WTC11 (cell line): ENCODE measurements at regions not wholly inside any gene's neighbourhood (a gene's known extent, or its start where the extent isn't known, plus 50 kb on each side); places are given as distances from the start of the nearest gene placed in this dataset.
A peak's percentile ranks its signal among the peaks of the same experiment; 100 is the strongest.
"Not testable (repeated sequence)": the region's sequence is repeated elsewhere in the genome, so short reads cannot be mapped to it uniquely, and the experiment has no call there.

Experiments
- ATAC-seq: fragments of 200-7000 bp; cut with Tn5 transposase; 2 replicates; pipeline ENCODE4 v1.10.0; 2021; ENCODE audit warnings: mild to moderate bottlenecking, moderate library complexity
- CTCF ChIA-PET: fragments of 300-600 bp; sonication (Branson Sonifier 250); formaldehyde crosslinking; loops from one replicate; lab custom pipeline; 2021; ENCODE audit warnings: antibody characterized with exemption; lab: Charles Lee
- POLR2A ChIA-PET: fragments of 350-600 bp; sonication (Branson Sonifier 250); formaldehyde crosslinking; loops from one replicate; lab custom pipeline; 2021; ENCODE audit warnings: antibody characterized with exemption; lab: Charles Lee
- DNase-seq: peaks from one replicate; pipeline ENCODE4 v3.0.0; 2021; ENCODE audit warnings: low spot score
- H3K27ac Mint-ChIP-seq: 2 replicates; pipeline ENCODE4 v1.8.0; 2021; ENCODE audit warnings: mixed read lengths
- H3K27me3 Mint-ChIP-seq: 2 replicates; pipeline ENCODE4 v1.8.0; 2021; ENCODE audit warnings: low read depth, mild to moderate bottlenecking, moderate library complexity, mixed read lengths
- H3K36me3 Mint-ChIP-seq: 2 replicates; pipeline ENCODE4 v1.8.0; 2021; ENCODE audit warnings: mixed read lengths
- H3K4me1 Mint-ChIP-seq: 2 replicates; pipeline ENCODE4 v1.8.0; 2022; ENCODE audit warnings: mixed read lengths
- H3K4me3 Mint-ChIP-seq: 2 replicates; pipeline ENCODE4 v1.8.0; 2021; ENCODE audit warnings: mild to moderate bottlenecking, moderate library complexity, mixed read lengths
- H3K9me3 Mint-ChIP-seq: 2 replicates; pipeline ENCODE4 v1.8.0; 2021; ENCODE audit warnings: mixed read lengths
- ATF1 ChIP-seq: sonication (generic); formaldehyde crosslinking; IDR thresholded peaks from 2 replicates; pipeline ENCODE4 v1.8.1; 2023; ENCODE audit warnings: mild to moderate bottlenecking, moderate library complexity, missing genetic modification reagents
- ATF2 ChIP-seq: sonication (generic); formaldehyde crosslinking; IDR thresholded peaks from 2 replicates; pipeline ENCODE4 v1.8.1; 2022; ENCODE audit warnings: low read depth, missing genetic modification reagents, borderline replicate concordance
- CREM ChIP-seq: sonication (generic); formaldehyde crosslinking; IDR thresholded peaks from 2 replicates; pipeline ENCODE4 v1.8.1; 2022; ENCODE audit warnings: mild to moderate bottlenecking, missing genetic modification reagents, moderate library complexity
- GRHL2 ChIP-seq: fragments of 250-450 bp; sonication (Bioruptor Pico); IDR thresholded peaks from 2 replicates; pipeline ENCODE4 v1.8.0; 2022; ENCODE audit warnings: mild to moderate bottlenecking, moderate library complexity; ENCODE audit not compliant: insufficient replicate concordance, severe bottlenecking
- HMGA2 ChIP-seq: fragments of 250-450 bp; sonication (Bioruptor Pico); IDR thresholded peaks from 2 replicates; pipeline ENCODE4 v1.4.0; 2021; ENCODE audit warnings: mild to moderate bottlenecking, moderate library complexity
- MXD4 ChIP-seq: fragments of 250-450 bp; sonication (Bioruptor Pico); IDR thresholded peaks from 2 replicates; pipeline ENCODE4 v1.8.0; 2021; ENCODE audit warnings: mild to moderate bottlenecking, moderate library complexity, borderline replicate concordance
- TEAD4 ChIP-seq: sonication (generic); formaldehyde crosslinking; IDR thresholded peaks from 2 replicates; pipeline ENCODE4 v1.8.0; 2022; ENCODE audit warnings: mild to moderate bottlenecking, missing genetic modification reagents
- ZMAT4 ChIP-seq: fragments of 250-450 bp; sonication (Bioruptor Pico); IDR thresholded peaks from 2 replicates; pipeline ENCODE4 v1.9.0; 2021; ENCODE audit warnings: mild to moderate bottlenecking
- ZNF219 ChIP-seq: sonication (generic); formaldehyde crosslinking; IDR thresholded peaks from 2 replicates; pipeline ENCODE4 v1.8.0; 2023; ENCODE audit warnings: missing genetic modification reagents, mild to moderate bottlenecking, borderline replicate concordance
- ZNF317 ChIP-seq: sonication (generic); formaldehyde crosslinking; IDR thresholded peaks from 2 replicates; pipeline ENCODE4 v1.8.1; 2023; ENCODE audit warnings: low read depth, mild to moderate bottlenecking, moderate library complexity, missing genetic modification reagents, borderline replicate concordance
- ZNF671 ChIP-seq: fragments of 250-450 bp; sonication (Bioruptor Pico); IDR thresholded peaks from 2 replicates; pipeline ENCODE4 v1.8.0; 2021; ENCODE audit warnings: mild to moderate bottlenecking
- TF ChIP-seq, protein P1 (sequence below): sonication (generic); formaldehyde crosslinking; IDR thresholded peaks from 2 replicates; pipeline ENCODE4 v1.8.1; 2023; ENCODE audit warnings: mild to moderate bottlenecking, missing genetic modification reagents, moderate library complexity
- TF ChIP-seq, protein P2 (sequence below): fragments of 250-450 bp; sonication (Bioruptor Pico); IDR thresholded peaks from 2 replicates; pipeline ENCODE4 v1.9.0; 2021; ENCODE audit warnings: mild to moderate bottlenecking, borderline replicate concordance

- ATAC-seq = no peak
- H3K4me1 Mint-ChIP-seq = no peaks in the 10 kb centered on the region
- H3K27ac Mint-ChIP-seq = no peak overlapping the region
Observed at GRCh38 chr14:62501021-62501750, 544.1 kb downstream of the KCNH5 start.

DNA sequence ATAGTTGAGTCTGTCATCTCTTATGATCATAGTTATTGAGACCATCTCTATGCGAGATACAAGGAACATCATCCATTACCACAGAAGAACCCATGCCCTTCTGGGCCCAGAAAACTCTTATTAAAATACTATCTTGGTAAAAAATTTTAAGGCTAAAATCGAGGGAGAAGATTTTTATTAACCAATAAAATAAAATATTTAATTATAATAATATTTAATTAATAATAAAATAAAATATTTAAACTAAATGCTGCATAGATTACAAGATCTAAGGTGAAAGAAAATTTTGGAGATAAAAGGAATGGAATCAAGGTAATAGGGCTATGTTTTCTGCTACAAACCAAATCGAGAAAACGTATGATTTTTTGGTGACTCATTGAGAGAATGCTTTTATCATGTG, 540.2 kb downstream of the KCNH5 start:
- peaks cover 33% of the 10 kb centered on the region for H3K9me3 Mint-ChIP-seq
- POLR2A ChIA-PET = no interaction called here
- 0 out of 2 replicates have a peak, but pooled peaks cover 5% of the 10 kb centered on the region for H3K36me3 Mint-ChIP-seq

More at GRCh38 chr14:62501021-62501750, 544.1 kb downstream of the KCNH5 start:
- no peak for DNase-seq
- Mint-ChIP-seq H3K4me3 (no peak overlapping the region), H3K9me3 (peaks cover 49% of the 10 kb centered on the region), H3K36me3 (peaks cover 33% of the 10 kb centered on the region), H3K27me3 (peaks cover 4% of the 10 kb centered on the region; the same call in 1 of the 2 replicates)
- no peak for TF ChIP-seq CREM (CRISPR knock-in tag)
- ChIA-PET POLR2A (no interaction called here), CTCF (no interaction called here)

DNA sequence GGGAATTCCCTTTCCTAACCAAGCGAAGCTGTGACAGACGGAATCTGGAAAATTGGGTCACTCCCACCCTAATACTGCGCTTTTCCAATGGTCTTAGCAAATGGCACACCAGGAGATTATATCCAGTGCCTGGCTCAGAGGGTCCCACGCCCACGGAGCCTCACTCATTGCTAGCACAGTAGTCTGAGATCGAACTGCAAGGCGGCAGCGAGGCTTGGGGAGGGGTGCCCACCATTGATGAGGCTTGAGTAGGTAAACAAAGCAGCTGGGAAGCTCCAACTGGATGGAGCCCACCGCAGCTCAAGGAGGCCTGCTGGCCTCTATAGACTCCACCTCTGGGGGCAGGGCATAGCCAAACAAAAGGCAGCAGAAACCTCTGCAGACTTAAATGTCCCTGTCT, 523.9 kb downstream of the KCNH5 start:
- POLR2A ChIA-PET, H3K4me3 Mint-ChIP-seq, H3K4me1 Mint-ChIP-seq, H3K27me3 Mint-ChIP-seq, ATAC-seq, CTCF ChIA-PET, DNase-seq, H3K27ac Mint-ChIP-seq: not testable (repeated sequence)
- Mint-ChIP-seq H3K36me3 (peaks cover 54% of the 10 kb centered on the region), H3K9me3 (peaks cover 69% of the 10 kb centered on the region)

More for the DNA sequence above, 540.2 kb downstream of the KCNH5 start:
- peaks cover 4% of the 10 kb centered on the region; the same call in 1 of the 2 replicates for H3K4me1 Mint-ChIP-seq
- TF ChIP-seq HMGA2 (CRISPR knock-in tag) (peak; percentile 92), ZMAT4 (CRISPR knock-in tag) (no peak)
- CTCF ChIA-PET = no interaction called here
- ATAC-seq (no peak), DNase-seq (no peak)
- H3K27me3 Mint-ChIP-seq = no peaks in the 10 kb centered on the region
- no peak overlapping the region for H3K27ac Mint-ChIP-seq
- no peak overlapping the region for H3K4me3 Mint-ChIP-seq

DNA sequence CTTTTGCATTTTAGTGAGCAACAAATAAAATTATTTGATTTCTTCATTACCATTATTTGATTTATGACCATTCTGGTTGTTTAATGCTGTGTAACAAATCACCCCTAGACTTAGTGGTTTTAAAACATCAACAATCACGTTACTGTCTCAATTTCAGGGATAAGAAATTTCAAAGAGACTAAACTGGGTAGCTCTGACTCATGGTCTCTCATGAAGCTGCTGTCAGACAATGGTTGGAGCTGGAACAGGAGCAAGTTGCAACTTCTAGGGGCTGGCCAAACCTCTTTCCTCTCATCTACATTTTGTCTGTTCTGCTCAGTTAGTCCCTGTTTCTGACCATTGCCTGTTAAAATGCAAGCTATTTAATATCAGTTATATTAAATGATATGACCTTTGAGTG, 517.0 kb downstream of the KCNH5 start:
- no peak overlapping the region for H3K4me3 Mint-ChIP-seq
- H3K4me1 Mint-ChIP-seq = no peaks in the 10 kb centered on the region
- TF ChIP-seq ZNF317 (CRISPR knock-in tag) = no peak
- TF ChIP-seq ZNF671 (CRISPR knock-in tag) = no peak
- TF ChIP-seq, protein P1, sequence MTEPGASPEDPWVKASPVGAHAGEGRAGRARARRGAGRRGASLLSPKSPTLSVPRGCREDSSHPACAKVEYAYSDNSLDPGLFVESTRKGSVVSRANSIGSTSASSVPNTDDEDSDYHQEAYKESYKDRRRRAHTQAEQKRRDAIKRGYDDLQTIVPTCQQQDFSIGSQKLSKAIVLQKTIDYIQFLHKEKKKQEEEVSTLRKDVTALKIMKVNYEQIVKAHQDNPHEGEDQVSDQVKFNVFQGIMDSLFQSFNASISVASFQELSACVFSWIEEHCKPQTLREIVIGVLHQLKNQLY (CRISPR knock-in tag) = no peak

GRCh38 chr14:62532181-62532580, 513.1 kb downstream of the KCNH5 start:
- no peak overlapping the region for H3K4me3 Mint-ChIP-seq
- ChIA-PET CTCF (no interaction called here), POLR2A (no interaction called here)
- H3K9me3 Mint-ChIP-seq = peaks cover 6% of the 10 kb centered on the region; the same call in 1 of the 2 replicates
- TF ChIP-seq ATF2 (CRISPR knock-in tag) (no peak), GRHL2 (CRISPR knock-in tag) (no peak), ATF1 (CRISPR knock-in tag) (no peak), ZNF219 (no peak), MXD4 (CRISPR knock-in tag) (no peak), TEAD4 (CRISPR knock-in tag) (no peak)
- TF ChIP-seq, protein P2, sequence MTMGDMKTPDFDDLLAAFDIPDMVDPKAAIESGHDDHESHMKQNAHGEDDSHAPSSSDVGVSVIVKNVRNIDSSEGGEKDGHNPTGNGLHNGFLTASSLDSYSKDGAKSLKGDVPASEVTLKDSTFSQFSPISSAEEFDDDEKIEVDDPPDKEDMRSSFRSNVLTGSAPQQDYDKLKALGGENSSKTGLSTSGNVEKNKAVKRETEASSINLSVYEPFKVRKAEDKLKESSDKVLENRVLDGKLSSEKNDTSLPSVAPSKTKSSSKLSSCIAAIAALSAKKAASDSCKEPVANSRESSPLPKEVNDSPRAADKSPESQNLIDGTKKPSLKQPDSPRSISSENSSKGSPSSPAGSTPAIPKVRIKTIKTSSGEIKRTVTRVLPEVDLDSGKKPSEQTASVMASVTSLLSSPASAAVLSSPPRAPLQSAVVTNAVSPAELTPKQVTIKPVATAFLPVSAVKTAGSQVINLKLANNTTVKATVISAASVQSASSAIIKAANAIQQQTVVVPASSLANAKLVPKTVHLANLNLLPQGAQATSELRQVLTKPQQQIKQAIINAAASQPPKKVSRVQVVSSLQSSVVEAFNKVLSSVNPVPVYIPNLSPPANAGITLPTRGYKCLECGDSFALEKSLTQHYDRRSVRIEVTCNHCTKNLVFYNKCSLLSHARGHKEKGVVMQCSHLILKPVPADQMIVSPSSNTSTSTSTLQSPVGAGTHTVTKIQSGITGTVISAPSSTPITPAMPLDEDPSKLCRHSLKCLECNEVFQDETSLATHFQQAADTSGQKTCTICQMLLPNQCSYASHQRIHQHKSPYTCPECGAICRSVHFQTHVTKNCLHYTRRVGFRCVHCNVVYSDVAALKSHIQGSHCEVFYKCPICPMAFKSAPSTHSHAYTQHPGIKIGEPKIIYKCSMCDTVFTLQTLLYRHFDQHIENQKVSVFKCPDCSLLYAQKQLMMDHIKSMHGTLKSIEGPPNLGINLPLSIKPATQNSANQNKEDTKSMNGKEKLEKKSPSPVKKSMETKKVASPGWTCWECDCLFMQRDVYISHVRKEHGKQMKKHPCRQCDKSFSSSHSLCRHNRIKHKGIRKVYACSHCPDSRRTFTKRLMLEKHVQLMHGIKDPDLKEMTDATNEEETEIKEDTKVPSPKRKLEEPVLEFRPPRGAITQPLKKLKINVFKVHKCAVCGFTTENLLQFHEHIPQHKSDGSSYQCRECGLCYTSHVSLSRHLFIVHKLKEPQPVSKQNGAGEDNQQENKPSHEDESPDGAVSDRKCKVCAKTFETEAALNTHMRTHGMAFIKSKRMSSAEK = no peak
- DNase-seq (no peak), ATAC-seq (no peak)
- no peaks in the 10 kb centered on the region for H3K36me3 Mint-ChIP-seq
- H3K4me1 Mint-ChIP-seq = no peaks in the 10 kb centered on the region
- no peaks in the 10 kb centered on the region for H3K27me3 Mint-ChIP-seq
- H3K27ac Mint-ChIP-seq = no peak overlapping the region

More for the DNA sequence above, 517.0 kb downstream of the KCNH5 start:
- peaks cover 3% of the 10 kb centered on the region; the same call in 1 of the 2 replicates for H3K36me3 Mint-ChIP-seq
- CTCF ChIA-PET = no interaction called here
- no peak overlapping the region for H3K27ac Mint-ChIP-seq
- no peaks in the 10 kb centered on the region for H3K27me3 Mint-ChIP-seq
- DNase-seq = no peak
- ATAC-seq = no peak
- POLR2A ChIA-PET = no interaction called here
- H3K9me3 Mint-ChIP-seq = peaks cover 22% of the 10 kb centered on the region
